GM12878 (cell line): ENCODE measurements at regions not wholly inside any gene's neighbourhood (a gene's known extent, or its start where the extent isn't known, plus 50 kb on each side); places are given as distances from the start of the nearest gene placed in this dataset.

Experiments used
- ATAC-seq: fragments of 200-7000 bp; cut with Tn5 transposase; 3 replicates; pipeline ENCODE4 v1.9.1; 2020; ENCODE audit warnings: mild to moderate bottlenecking, moderate library complexity
- BruUV-seq: library from RNA; stranded (reverse); fragments of 400-500 nt; replicated peaks from 2 replicates; lab custom pipeline; 2021; lab: Mats Ljungman, UMichigan
- CTCF ChIA-PET: fragments of 300-600 bp; sonication (Branson Sonifier 250); formaldehyde crosslinking; extraction: SDS; loops from one replicate; lab custom pipeline; 2021; ENCODE audit warnings: inconsistent platforms; lab: Yijun Ruan, JAX
- POLR2A ChIA-PET: fragments of 350-600 bp; formaldehyde crosslinking; extraction: SDS; loops from one replicate; lab custom pipeline; 2021; ENCODE audit warnings: inconsistent platforms; lab: Charles Lee
- RAD21 ChIA-PET: fragments of 300-600 bp; sonication (Branson Sonifier 250); formaldehyde crosslinking; loops from one replicate; lab custom pipeline; 2023; ENCODE audit warnings: antibody characterized with exemption; ENCODE audit not compliant: unreplicated experiment; lab: Charles Lee
- SMC1A ChIA-PET: fragments of 300-600 bp; sonication (Branson Sonifier 250); formaldehyde crosslinking; loops from one replicate; lab custom pipeline; 2023; ENCODE audit not compliant: unreplicated experiment, uncharacterized antibody; lab: Charles Lee
- DNase-seq: peaks from one replicate; pipeline ENCODE4 v3.0.0-alpha.2; 2011; ENCODE audit warnings: low read depth, low spot score
- FAIRE-seq: peaks from 3 replicates; lab custom pipeline; 2011; peaks lifted over from hg19 to GRCh38; lab: Jason Lieb, UNC
- H2AFZ ChIP-seq: 2 replicates; pipeline ENCODE4 v1.6.0; 2011; ENCODE audit warnings: low read depth, low read length, control low read depth; ENCODE audit not compliant: control insufficient read depth
- H3K27ac ChIP-seq: 2 replicates; pipeline ENCODE4 v1.5.1; 2011; ENCODE audit warnings: control low read depth; ENCODE audit not compliant: control insufficient read depth, insufficient read depth
- H3K27me3 ChIP-seq, 2 experiments: replicated peaks in 1 of 2; 2 replicates each; pipeline versions ENCODE4 v1.6.0 to v1.6.1; 2011; ENCODE audit warnings: low read length in 1 of 2; ENCODE audit not compliant: control insufficient read depth in 2 of 2, insufficient read depth in 2 of 2
- H3K36me3 ChIP-seq, 2 experiments: 2 replicates each; pipeline ENCODE4 v1.5.1; 2011; ENCODE audit warnings: low read length in 1 of 2; ENCODE audit not compliant: control insufficient read depth in 2 of 2, insufficient read depth in 2 of 2
- H3K4me1 ChIP-seq: 2 replicates; pipeline ENCODE4 v1.6.1; 2011; ENCODE audit warnings: mild to moderate bottlenecking, low read length, moderate library complexity, mixed read lengths; ENCODE audit not compliant: control insufficient read depth, insufficient read depth
- H3K4me2 ChIP-seq: 2 replicates; pipeline ENCODE4 v1.6.0; 2011; ENCODE audit warnings: control low read depth; ENCODE audit not compliant: control insufficient read depth, insufficient read depth
- H3K4me3 ChIP-seq: fragments of 200-600 bp; sonication (generic); 2 replicates; pipeline ENCODE4 v1.5.1; 2016
- H3K79me2 ChIP-seq: 2 replicates; pipeline ENCODE4 v1.6.0; 2011; ENCODE audit warnings: low read length; ENCODE audit not compliant: control insufficient read depth, insufficient read depth
- H3K9ac ChIP-seq: 2 replicates; pipeline ENCODE4 v1.8.0; 2011; ENCODE audit warnings: low read length, control low read depth, mixed read lengths; ENCODE audit not compliant: control insufficient read depth, insufficient read depth
- H3K9me3 ChIP-seq: replicated peaks from 3 replicates; pipeline ENCODE4 v1.5.1; 2011; ENCODE audit warnings: mild to moderate bottlenecking, low read length; ENCODE audit not compliant: control insufficient read depth, insufficient read depth
- H4K20me1 ChIP-seq: 2 replicates; pipeline ENCODE4 v1.6.0; 2011; ENCODE audit not compliant: control insufficient read depth, insufficient read depth
- BRCA1 ChIP-seq: IDR thresholded peaks from 2 replicates; pipeline ENCODE4 v1.6.1; 2011; ENCODE audit warnings: low read depth, low read length, improper control_type of control experiment
- CHD1 ChIP-seq: IDR thresholded peaks from 2 replicates; pipeline ENCODE4 v1.6.1; 2012; ENCODE audit warnings: low read depth, low read length, improper control_type of control experiment
- KAT2A ChIP-seq: conservative IDR thresholded peaks from 2 replicates; pipeline ENCODE4 v1.6.1; 2011; ENCODE audit warnings: low read depth, low read length; ENCODE audit not compliant: control insufficient read depth
- MEF2A ChIP-seq: IDR thresholded peaks from 2 replicates; pipeline ENCODE4 v1.6.1; 2011; ENCODE audit warnings: low read depth, mild to moderate bottlenecking, low read length, moderate library complexity; ENCODE audit not compliant: insufficient read depth
- MTA3 ChIP-seq: IDR thresholded peaks from 2 replicates; pipeline ENCODE4 v1.6.1; 2012; ENCODE audit warnings: low read length, inconsistent platforms, borderline replicate concordance
- MYB ChIP-seq: fragments of 150-350 bp; IDR thresholded peaks from 2 replicates; pipeline ENCODE4 v1.6.1; 2014; ENCODE audit warnings: mild to moderate bottlenecking, low read depth, low read length, borderline replicate concordance
- NFIC ChIP-seq: IDR thresholded peaks from 2 replicates; pipeline ENCODE4 v1.6.1; 2012; ENCODE audit warnings: low read depth, mild to moderate bottlenecking, inconsistent platforms, low read length, moderate library complexity
- NFXL1 ChIP-seq: fragments of 450-650 bp; IDR thresholded peaks from 2 replicates; pipeline ENCODE4 v1.6.1; 2017; ENCODE audit warnings: antibody characterized with exemption, mild to moderate bottlenecking, borderline replicate concordance
- NR2C2 ChIP-seq: IDR thresholded peaks from 2 replicates; pipeline ENCODE4 v1.6.1; 2011; ENCODE audit warnings: borderline replicate concordance, low read depth; ENCODE audit not compliant: control insufficient read depth, insufficient read length
- PAX5 ChIP-seq: IDR thresholded peaks from 2 replicates; pipeline ENCODE4 v1.6.1; 2011; ENCODE audit warnings: low read depth, low read length, borderline replicate concordance
- PAX8 ChIP-seq: fragments of 450-650 bp; IDR thresholded peaks from 2 replicates; pipeline ENCODE4 v1.6.1; 2017; ENCODE audit warnings: mild to moderate bottlenecking, moderate library complexity
- POLR2A ChIP-seq: IDR thresholded peaks from 2 replicates; pipeline ENCODE4 v1.6.1; 2011; ENCODE audit warnings: low read depth, mild to moderate bottlenecking, low read length
- TARDBP ChIP-seq: IDR thresholded peaks from 2 replicates; pipeline ENCODE4 v1.6.1; 2016; ENCODE audit warnings: borderline replicate concordance
- YBX1 ChIP-seq: fragments of 450-650 bp; IDR thresholded peaks from 2 replicates; pipeline ENCODE4 v1.6.1; 2016; ENCODE audit warnings: antibody characterized with exemption
- ZNF207 ChIP-seq: fragments of 450-650 bp; IDR thresholded peaks from 2 replicates; pipeline ENCODE4 v1.6.1; 2014; ENCODE audit warnings: antibody characterized with exemption, mild to moderate bottlenecking, borderline replicate concordance
- ZNF217 ChIP-seq: fragments of 450-650 bp; IDR thresholded peaks from 2 replicates; pipeline ENCODE4 v1.6.1; 2017; ENCODE audit warnings: antibody characterized with exemption, mild to moderate bottlenecking
- WGBS: methylation state at CpG from one replicate; pipeline ENCODE4 v1.1.6; 2016; ENCODE audit warnings: low lambda C conversion rate; ENCODE audit not compliant: insufficient replicate concordance, insufficient coverage; ENCODE audit errors: missing lambda C conversion rate; 5-methylcytosine and 5-hydroxymethylcytosine counted together
- in situ Hi-C: fragments of 300-500 bp; cut with MboI; formaldehyde crosslinking; loops from 9 replicates; pipeline ENCODE4 v1.14.3; 2018; ENCODE audit warnings: mixed read lengths
- intact Hi-C: fragments of 100-400 bp; cut with micrococcal nuclease; formaldehyde crosslinking; loops from one replicate; pipeline ENCODE4 v1.14.2; 2022; ENCODE audit not compliant: unreplicated experiment
- TF ChIP-seq, protein P1 (sequence below): fragments of 450-650 bp; IDR thresholded peaks from 2 replicates; pipeline ENCODE4 v1.6.1; 2017; ENCODE audit warnings: mild to moderate bottlenecking, moderate library complexity
- TF ChIP-seq, protein P2 (sequence below): IDR thresholded peaks from 2 replicates; pipeline ENCODE4 v1.6.1; 2012; ENCODE audit warnings: low read depth, low read length, improper control_type of control experiment

DNA sequence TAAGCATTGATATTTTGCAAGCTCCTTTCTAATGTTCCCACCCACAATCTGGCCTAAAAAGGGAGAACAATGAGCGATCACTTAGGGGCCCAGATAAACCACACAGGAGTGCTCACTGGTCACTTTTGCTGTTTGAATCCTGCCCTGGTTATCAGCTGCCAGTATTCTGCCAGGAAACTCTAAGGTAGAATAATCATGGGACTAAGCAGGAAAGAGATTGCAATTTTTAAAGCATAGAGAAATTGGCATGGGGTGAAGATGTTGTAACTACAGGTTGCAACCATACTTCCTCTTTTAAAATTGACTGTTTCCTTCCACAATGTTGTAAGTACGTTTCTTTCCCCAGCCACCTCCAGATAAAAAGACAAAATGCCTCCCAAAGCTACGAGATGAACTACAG, 251.2 kb upstream of the CDH11 start:
- no peak overlapping the region for H2AFZ ChIP-seq
- ATAC-seq (no peak), FAIRE-seq (no peak), DNase-seq (no peak)
- intact Hi-C loops = no loop called here
- no peaks in the 10 kb centered on the region for H3K4me1 ChIP-seq
- H3K4me2 ChIP-seq = no peak overlapping the region
- 0% methylated on average over 3 of the region's 3 CpGs for WGBS
- no peaks in the 10 kb centered on the region for H3K36me3 ChIP-seq
- TF ChIP-seq YBX1 = no peak
- H4K20me1 ChIP-seq = no peaks in the 10 kb centered on the region
- no TSS peak for BruUV-seq
- SMC1A ChIA-PET = interaction anchor here (0.6 kb wide), 1 partner anchor 112 kb away, joined by 3 read pairs; no protein-coding TSS in a partner anchor
- no peak overlapping the region for H3K27ac ChIP-seq
- H3K27me3 ChIP-seq = no peaks in the 10 kb centered on the region
- no peaks in the 10 kb centered on the region for H3K79me2 ChIP-seq
- POLR2A ChIA-PET = no interaction called here
- in situ Hi-C loops = no loop called here
- CTCF ChIA-PET = no interaction called here
- no peak overlapping the region for H3K4me3 ChIP-seq
- RAD21 ChIA-PET = no interaction called here
- no peaks in the 10 kb centered on the region for H3K9me3 ChIP-seq
- H3K9ac ChIP-seq = no peak overlapping the region

DNA sequence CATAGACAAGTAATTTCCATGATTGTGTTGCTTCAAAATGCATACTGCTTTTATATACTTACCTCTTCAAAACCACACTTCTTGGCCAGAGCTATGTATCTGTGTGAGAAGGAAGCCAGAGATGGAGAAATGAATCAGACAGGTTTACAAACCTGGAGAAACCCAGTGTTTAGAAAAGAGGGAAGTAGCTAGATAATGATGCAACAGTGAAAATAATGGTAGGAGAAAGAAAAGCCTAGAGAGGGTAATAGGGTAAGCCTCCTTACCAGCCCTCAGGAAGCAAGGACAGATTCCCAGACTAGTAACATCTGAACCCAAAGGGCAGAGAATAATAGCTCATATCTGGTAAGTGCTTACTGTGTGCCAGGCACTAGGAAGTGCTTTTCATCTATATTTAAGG, 250.3 kb upstream of the CDH11 start:
- Histone ChIP-seq H3K36me3 (no peaks in the 10 kb centered on the region), H3K4me1 (no peaks in the 10 kb centered on the region), H3K27me3 (no peaks in the 10 kb centered on the region), H3K9ac (no peak overlapping the region), H4K20me1 (no peaks in the 10 kb centered on the region), H2AFZ (no peak overlapping the region), H3K4me2 (no peak overlapping the region), H3K79me2 (no peaks in the 10 kb centered on the region), H3K9me3 (no peaks in the 10 kb centered on the region), H3K4me3 (no peak overlapping the region), H3K27ac (no peak overlapping the region)
- no peak for ATAC-seq
- POLR2A ChIA-PET = no interaction called here
- FAIRE-seq = no peak
- RAD21 ChIA-PET = no interaction called here
- SMC1A ChIA-PET = interaction anchor here (1.0 kb wide), 1 partner anchor 9 kb away, joined by 3 read pairs; no protein-coding TSS in a partner anchor
- in situ Hi-C loops = no loop called here
- CTCF ChIA-PET = no interaction called here
- no peak for DNase-seq
- no TSS peak for BruUV-seq
- intact Hi-C loops = no loop called here
- TF ChIP-seq TARDBP (no peak), CHD1 (no peak), NFIC (no peak), MYB (no peak), NFXL1 (no peak), PAX8 (no peak), MEF2A (no peak), ZNF207 (no peak), PAX5 (no peak), ZNF217 (no peak), NR2C2 (no peak), POLR2A (no peak), MTA3 (no peak), BRCA1 (no peak), KAT2A (no peak)
- TF ChIP-seq, protein P1, sequence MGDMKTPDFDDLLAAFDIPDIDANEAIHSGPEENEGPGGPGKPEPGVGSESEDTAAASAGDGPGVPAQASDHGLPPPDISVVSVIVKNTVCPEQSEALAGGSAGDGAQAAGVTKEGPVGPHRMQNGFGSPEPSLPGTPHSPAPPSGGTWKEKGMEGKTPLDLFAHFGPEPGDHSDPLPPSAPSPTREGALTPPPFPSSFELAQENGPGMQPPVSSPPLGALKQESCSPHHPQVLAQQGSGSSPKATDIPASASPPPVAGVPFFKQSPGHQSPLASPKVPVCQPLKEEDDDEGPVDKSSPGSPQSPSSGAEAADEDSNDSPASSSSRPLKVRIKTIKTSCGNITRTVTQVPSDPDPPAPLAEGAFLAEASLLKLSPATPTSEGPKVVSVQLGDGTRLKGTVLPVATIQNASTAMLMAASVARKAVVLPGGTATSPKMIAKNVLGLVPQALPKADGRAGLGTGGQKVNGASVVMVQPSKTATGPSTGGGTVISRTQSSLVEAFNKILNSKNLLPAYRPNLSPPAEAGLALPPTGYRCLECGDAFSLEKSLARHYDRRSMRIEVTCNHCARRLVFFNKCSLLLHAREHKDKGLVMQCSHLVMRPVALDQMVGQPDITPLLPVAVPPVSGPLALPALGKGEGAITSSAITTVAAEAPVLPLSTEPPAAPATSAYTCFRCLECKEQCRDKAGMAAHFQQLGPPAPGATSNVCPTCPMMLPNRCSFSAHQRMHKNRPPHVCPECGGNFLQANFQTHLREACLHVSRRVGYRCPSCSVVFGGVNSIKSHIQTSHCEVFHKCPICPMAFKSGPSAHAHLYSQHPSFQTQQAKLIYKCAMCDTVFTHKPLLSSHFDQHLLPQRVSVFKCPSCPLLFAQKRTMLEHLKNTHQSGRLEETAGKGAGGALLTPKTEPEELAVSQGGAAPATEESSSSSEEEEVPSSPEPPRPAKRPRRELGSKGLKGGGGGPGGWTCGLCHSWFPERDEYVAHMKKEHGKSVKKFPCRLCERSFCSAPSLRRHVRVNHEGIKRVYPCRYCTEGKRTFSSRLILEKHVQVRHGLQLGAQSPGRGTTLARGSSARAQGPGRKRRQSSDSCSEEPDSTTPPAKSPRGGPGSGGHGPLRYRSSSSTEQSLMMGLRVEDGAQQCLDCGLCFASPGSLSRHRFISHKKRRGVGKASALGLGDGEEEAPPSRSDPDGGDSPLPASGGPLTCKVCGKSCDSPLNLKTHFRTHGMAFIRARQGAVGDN = no peak
- TF ChIP-seq, protein P2, sequence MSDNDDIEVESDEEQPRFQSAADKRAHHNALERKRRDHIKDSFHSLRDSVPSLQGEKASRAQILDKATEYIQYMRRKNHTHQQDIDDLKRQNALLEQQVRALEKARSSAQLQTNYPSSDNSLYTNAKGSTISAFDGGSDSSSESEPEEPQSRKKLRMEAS = no peak
